ENCODE measurements at regions not wholly inside any gene's neighbourhood (a gene's known extent, or its start where the extent isn't known, plus 50 kb on each side); places are given as distances from the start of the nearest gene placed in this dataset.
"Not testable (repeated sequence)": the region's sequence is repeated elsewhere in the genome, so short reads cannot be mapped to it uniquely, and the experiment has no call there.

- DNase-seq (ENCODE audit: low spot score) = no peak
- ATAC-seq = no peak
Observed at GRCh38 chr6:27092316-27092692, 155.2 kb upstream of the PRSS16 start.

- ATAC-seq (no peak), DNase-seq (ENCODE audit: low spot score) (no peak)
Observed at GRCh38 chr6:27095914-27096313, 151.6 kb upstream of the PRSS16 start.

- DNase-seq (ENCODE audit: low spot score) = no peak
- peak; percentile 16 for ATAC-seq
Observed at GRCh38 chr6:27096834-27097511, 150.5 kb upstream of the PRSS16 start.

- no peak for DNase-seq (ENCODE audit: low spot score)
Observed at GRCh38 chr6:27098956-27099355, 148.5 kb upstream of the PRSS16 start.

GRCh38 chr6:27100921-27101320 is 146.6 kb upstream of the PRSS16 start:
- DNase-seq (ENCODE audit: low spot score) (no peak), ATAC-seq (no peak)

More at GRCh38 chr6:27098956-27099355, 148.5 kb upstream of the PRSS16 start:
- no peak for ATAC-seq

GRCh38 chr6:27101824-27102223 is 145.7 kb upstream of the PRSS16 start:
- DNase-seq (ENCODE audit: low spot score) = no peak
- ATAC-seq = no peak

GRCh38 chr6:27106382-27106781 is 141.1 kb upstream of the PRSS16 start:
- DNase-seq (ENCODE audit: low spot score) (no peak), ATAC-seq (no peak)

- DNase-seq (ENCODE audit: low spot score) (no peak), ATAC-seq (no peak)
Observed at GRCh38 chr6:27111743-27112142, 135.8 kb upstream of the PRSS16 start.

GRCh38 chr6:27112974-27113373 is 134.5 kb upstream of the PRSS16 start:
- DNase-seq (ENCODE audit: low spot score) = no peak
- ATAC-seq = no peak

GRCh38 chr6:27119329-27119728 is 128.2 kb upstream of the PRSS16 start:
- ATAC-seq (no peak), DNase-seq (ENCODE audit: low spot score) (no peak)

- DNase-seq (ENCODE audit: low spot score) = no peak
- ATAC-seq = no peak
Observed at GRCh38 chr6:27119761-27120160, 127.7 kb upstream of the PRSS16 start.

GRCh38 chr6:27121640-27122039 is 125.9 kb upstream of the PRSS16 start:
- DNase-seq (ENCODE audit: low spot score) (no peak), ATAC-seq (no peak)

- DNase-seq (ENCODE audit: low spot score) = no peak
- no peak for ATAC-seq
Observed at GRCh38 chr6:27124252-27124657, 123.2 kb upstream of the PRSS16 start.

GRCh38 chr6:27126046-27126814 is 121.3 kb upstream of the PRSS16 start:
- ATAC-seq (no peak), DNase-seq (ENCODE audit: low spot score) (no peak)

- ATAC-seq (peak; percentile 98), DNase-seq (ENCODE audit: low spot score) (peak; percentile 85)
Observed at GRCh38 chr6:27126815-27127537, 120.5 kb upstream of the PRSS16 start.

GRCh38 chr6:27127874-27128273 is 119.6 kb upstream of the PRSS16 start:
- DNase-seq (ENCODE audit: low spot score); ATAC-seq: not testable (repeated sequence)

- ATAC-seq (no peak), DNase-seq (ENCODE audit: low spot score) (no peak)
Observed at GRCh38 chr6:27128311-27129094, 119.0 kb upstream of the PRSS16 start.

- no peak for ATAC-seq
- no peak for DNase-seq (ENCODE audit: low spot score)
Observed at GRCh38 chr6:27129095-27129815, 118.2 kb upstream of the PRSS16 start.

- DNase-seq (ENCODE audit: low spot score) = no peak
- no peak for ATAC-seq
Observed at GRCh38 chr6:27129917-27130316, 117.6 kb upstream of the PRSS16 start.

GRCh38 chr6:27130668-27131428 is 116.7 kb upstream of the PRSS16 start:
- ATAC-seq (no peak), DNase-seq (ENCODE audit: low spot score) (no peak)

Data from left lobe of liver (tissue), 2 donors.